ENCODE measurements at regions not wholly inside any gene's neighbourhood (a gene's known extent, or its start where the extent isn't known, plus 50 kb on each side); places are given as distances from the start of the nearest gene placed in this dataset.

GRCh38 chr18:45286431-45286830 lies 328.8 kb upstream of the SLC14A2 start:
- DNase-seq (no peak), ATAC-seq (ENCODE audit: low read depth in 2 of 2) (no peak)
- no peak overlapping the region for H3K27ac Mint-ChIP-seq
- no peaks in the 10 kb centered on the region for H3K36me3 Mint-ChIP-seq
- peaks cover 0 to 6% (median 4%) of the 10 kb centered on the region in 3 donors for H3K4me1 Mint-ChIP-seq
- no peak overlapping the region for H3K4me3 Mint-ChIP-seq
- H3K9me3 Mint-ChIP-seq = no peaks in the 10 kb centered on the region
- H3K27me3 Mint-ChIP-seq = peaks cover 7 to 15% (median 10%) of the 10 kb centered on the region in 3 donors

DNA sequence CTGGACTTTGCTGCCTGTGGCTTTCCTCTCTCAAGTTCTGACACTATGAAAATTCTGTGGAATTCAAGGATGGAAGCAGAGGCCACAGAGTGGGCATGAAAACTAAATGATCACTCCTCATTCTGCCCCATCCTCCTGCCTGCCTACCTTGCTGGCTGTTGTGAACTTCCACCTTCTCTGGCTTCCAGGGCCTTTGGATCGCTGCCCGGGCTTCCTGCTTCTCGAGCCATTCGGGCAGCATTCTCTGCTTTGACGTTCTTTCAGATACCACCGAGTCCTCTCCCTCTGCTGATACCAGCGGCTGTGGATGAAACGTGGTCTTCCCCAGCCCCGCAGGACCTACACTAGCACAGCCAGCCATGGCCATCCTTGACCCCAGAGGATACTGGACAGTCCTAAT lies 327.7 kb upstream of the SLC14A2 start:
- peaks cover 0 to 6% (median 4%) of the 10 kb centered on the region in 3 donors for H3K4me1 Mint-ChIP-seq
- no peak overlapping the region for H3K4me3 Mint-ChIP-seq
- no peaks in the 10 kb centered on the region for H3K9me3 Mint-ChIP-seq
- H3K36me3 Mint-ChIP-seq = no peaks in the 10 kb centered on the region
- peaks cover 10 to 22% (median 13%) of the 10 kb centered on the region in 3 donors for H3K27me3 Mint-ChIP-seq
- H3K27ac Mint-ChIP-seq = no peak overlapping the region
- no peak for ATAC-seq (ENCODE audit: low read depth in 2 of 2)
- no peak for DNase-seq

- Mint-ChIP-seq H3K4me3 (no peak overlapping the region), H3K9me3 (no peaks in the 10 kb centered on the region), H3K27ac (no peak overlapping the region), H3K4me1 (peaks cover 0 to 6% (median 2%) of the 10 kb centered on the region in 3 donors), H3K27me3 (peaks cover 0 to 24% (median 8%) of the 10 kb centered on the region in 3 donors), H3K36me3 (no peaks in the 10 kb centered on the region)
- ATAC-seq (ENCODE audit: low read depth in 2 of 2) (no peak), DNase-seq (no peak)
Measured at GRCh38 chr18:45290364-45290763, 324.9 kb upstream of the SLC14A2 start.

DNA sequence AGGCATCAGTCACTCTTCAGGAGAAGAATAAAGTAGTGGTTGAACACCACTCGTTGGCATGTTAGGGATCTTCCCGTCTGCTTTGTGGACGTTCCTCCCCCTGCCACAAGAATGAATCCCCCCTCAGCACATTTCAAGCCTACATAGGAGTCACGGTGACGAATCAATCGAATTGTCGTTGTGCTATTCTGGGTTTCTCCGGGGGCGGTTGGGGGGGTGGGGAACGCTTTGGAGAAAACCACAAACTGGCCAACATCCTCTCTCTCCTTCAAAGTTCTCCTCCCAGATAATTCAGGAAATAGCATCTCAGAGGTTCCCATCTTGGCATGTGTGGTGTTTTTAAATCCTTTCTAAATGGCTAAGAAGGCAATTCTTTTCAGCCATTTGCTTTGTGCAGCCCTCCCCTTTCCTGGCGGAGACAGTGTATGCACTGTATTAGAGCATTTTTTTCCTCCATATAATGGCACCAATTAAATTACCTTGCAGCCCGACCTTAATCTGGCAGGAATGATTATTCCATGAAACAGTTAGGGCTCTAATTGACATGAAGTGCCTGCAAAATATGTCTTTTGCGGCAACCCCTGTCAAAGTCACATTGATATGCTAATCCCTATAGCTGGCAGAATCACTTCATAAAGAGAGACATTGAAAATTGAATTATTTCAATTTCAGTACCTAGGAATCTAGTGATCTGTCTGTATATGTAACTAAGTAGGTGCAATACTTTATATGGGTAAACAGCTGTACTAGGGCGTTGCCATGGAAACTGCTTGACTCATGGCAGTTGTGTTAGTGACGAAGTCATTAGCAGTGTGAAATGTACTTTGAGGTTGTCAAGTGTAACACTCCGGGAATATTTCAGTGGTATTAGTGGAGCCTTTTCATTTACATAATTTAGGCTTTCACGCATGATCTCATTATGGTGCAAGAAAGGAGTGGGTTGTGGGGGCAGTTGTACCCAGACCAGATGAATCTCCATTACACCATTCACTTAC lies 323.4 kb upstream of the SLC14A2 start:
- ATAC-seq (ENCODE audit: low read depth in 2 of 2) (no peak), DNase-seq (no peak)
- no peak overlapping the region for H3K4me3 Mint-ChIP-seq
- no peaks in the 10 kb centered on the region for H3K4me1 Mint-ChIP-seq
- no peaks in the 10 kb centered on the region for H3K36me3 Mint-ChIP-seq
- H3K9me3 Mint-ChIP-seq = no peaks in the 10 kb centered on the region
- H3K27ac Mint-ChIP-seq = peak overlapping the region in 1 of 6 donors; percentile 29
- peaks cover 0 to 23% (median 8%) of the 10 kb centered on the region in 3 donors for H3K27me3 Mint-ChIP-seq

- Mint-ChIP-seq H3K9me3 (no peaks in the 10 kb centered on the region), H3K27ac (no peak overlapping the region), H3K4me3 (no peak overlapping the region), H3K4me1 (no peaks in the 10 kb centered on the region), H3K36me3 (no peaks in the 10 kb centered on the region), H3K27me3 (peaks cover 0 to 11% (median 8%) of the 10 kb centered on the region in 3 donors)
- no peak for DNase-seq
- ATAC-seq (ENCODE audit: low read depth in 2 of 2) = no peak
Measured at GRCh38 chr18:45295388-45295787, 319.9 kb upstream of the SLC14A2 start.

GRCh38 chr18:45298986-45299385 lies 316.3 kb upstream of the SLC14A2 start:
- no peaks in the 10 kb centered on the region for H3K9me3 Mint-ChIP-seq
- H3K27me3 Mint-ChIP-seq = peaks cover 0 to 5% (median 0%) of the 10 kb centered on the region in 3 donors
- H3K4me1 Mint-ChIP-seq = no peaks in the 10 kb centered on the region
- DNase-seq = no peak
- no peak overlapping the region for H3K4me3 Mint-ChIP-seq
- no peaks in the 10 kb centered on the region for H3K36me3 Mint-ChIP-seq
- H3K27ac Mint-ChIP-seq = no peak overlapping the region
- ATAC-seq (ENCODE audit: low read depth in 2 of 2) = no peak

GRCh38 chr18:45303026-45303425 lies 312.2 kb upstream of the SLC14A2 start:
- H3K9me3 Mint-ChIP-seq = peaks cover 0 to 2% (median 0%) of the 10 kb centered on the region in 7 donors
- no peaks in the 10 kb centered on the region for H3K36me3 Mint-ChIP-seq
- H3K27ac Mint-ChIP-seq = no peak overlapping the region
- no peaks in the 10 kb centered on the region for H3K4me1 Mint-ChIP-seq
- ATAC-seq (ENCODE audit: low read depth in 2 of 2) (no peak), DNase-seq (no peak)
- H3K4me3 Mint-ChIP-seq = no peak overlapping the region
- peaks cover 0 to 5% (median under 1%) of the 10 kb centered on the region in 3 donors for H3K27me3 Mint-ChIP-seq

GRCh38 chr18:45304558-45304957 lies 310.7 kb upstream of the SLC14A2 start:
- no peak for DNase-seq
- no peak overlapping the region for H3K27ac Mint-ChIP-seq
- ATAC-seq (ENCODE audit: low read depth in 2 of 2) = no peak
- H3K27me3 Mint-ChIP-seq = peaks cover 4 to 14% (median 9%) of the 10 kb centered on the region in 3 donors
- H3K9me3 Mint-ChIP-seq = peaks cover 0 to 2% (median 0%) of the 10 kb centered on the region in 7 donors
- H3K36me3 Mint-ChIP-seq = no peaks in the 10 kb centered on the region
- H3K4me3 Mint-ChIP-seq = no peak overlapping the region
- no peaks in the 10 kb centered on the region for H3K4me1 Mint-ChIP-seq

DNA sequence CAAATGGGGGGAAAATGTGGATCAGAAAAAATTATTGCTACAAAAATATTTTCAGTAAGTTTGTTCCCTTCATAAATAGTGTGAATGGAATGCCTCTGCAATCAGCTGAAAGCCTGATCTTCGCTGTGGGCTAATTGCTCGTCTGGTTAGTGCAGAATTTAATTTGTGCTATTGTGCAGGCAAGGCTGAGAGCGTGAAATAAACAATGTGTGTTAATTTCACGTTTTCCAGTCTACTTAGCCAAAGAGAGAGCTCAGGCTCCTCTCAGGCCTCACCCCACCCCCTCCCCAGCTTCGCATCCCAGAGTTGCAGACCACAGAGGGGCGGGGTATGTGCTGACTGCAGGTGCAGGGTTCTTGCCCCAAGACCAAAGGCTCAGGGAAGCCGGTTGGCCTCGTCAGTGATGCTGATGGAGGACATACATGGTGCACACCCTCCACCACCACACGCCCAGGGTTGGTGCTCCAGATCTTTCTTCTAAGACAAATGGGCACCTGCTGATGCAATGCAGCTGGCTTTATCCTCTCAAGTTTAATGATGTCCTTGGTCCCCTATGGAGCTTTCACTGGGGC lies 302.6 kb upstream of the SLC14A2 start:
- ATAC-seq (ENCODE audit: low read depth in 2 of 2) (no peak), DNase-seq (no peak)
- Mint-ChIP-seq H3K4me1 (no peaks in the 10 kb centered on the region), H3K27ac (no peak overlapping the region), H3K36me3 (no peaks in the 10 kb centered on the region), H3K4me3 (no peak overlapping the region), H3K9me3 (peaks cover 0 to 4% (median 0%) of the 10 kb centered on the region in 7 donors), H3K27me3 (peaks cover 4 to 27% (median 5%) of the 10 kb centered on the region in 3 donors)

GRCh38 chr18:45316127-45316526 lies 299.1 kb upstream of the SLC14A2 start:
- peaks cover 0 to 21% (median 7%) of the 10 kb centered on the region in 3 donors for H3K27me3 Mint-ChIP-seq
- H3K4me1 Mint-ChIP-seq = no peaks in the 10 kb centered on the region
- no peaks in the 10 kb centered on the region for H3K36me3 Mint-ChIP-seq
- DNase-seq (no peak), ATAC-seq (ENCODE audit: low read depth in 2 of 2) (no peak)
- no peak overlapping the region for H3K27ac Mint-ChIP-seq
- H3K9me3 Mint-ChIP-seq = peaks cover 0 to 2% (median 0%) of the 10 kb centered on the region in 7 donors
- H3K4me3 Mint-ChIP-seq = no peak overlapping the region

DNA sequence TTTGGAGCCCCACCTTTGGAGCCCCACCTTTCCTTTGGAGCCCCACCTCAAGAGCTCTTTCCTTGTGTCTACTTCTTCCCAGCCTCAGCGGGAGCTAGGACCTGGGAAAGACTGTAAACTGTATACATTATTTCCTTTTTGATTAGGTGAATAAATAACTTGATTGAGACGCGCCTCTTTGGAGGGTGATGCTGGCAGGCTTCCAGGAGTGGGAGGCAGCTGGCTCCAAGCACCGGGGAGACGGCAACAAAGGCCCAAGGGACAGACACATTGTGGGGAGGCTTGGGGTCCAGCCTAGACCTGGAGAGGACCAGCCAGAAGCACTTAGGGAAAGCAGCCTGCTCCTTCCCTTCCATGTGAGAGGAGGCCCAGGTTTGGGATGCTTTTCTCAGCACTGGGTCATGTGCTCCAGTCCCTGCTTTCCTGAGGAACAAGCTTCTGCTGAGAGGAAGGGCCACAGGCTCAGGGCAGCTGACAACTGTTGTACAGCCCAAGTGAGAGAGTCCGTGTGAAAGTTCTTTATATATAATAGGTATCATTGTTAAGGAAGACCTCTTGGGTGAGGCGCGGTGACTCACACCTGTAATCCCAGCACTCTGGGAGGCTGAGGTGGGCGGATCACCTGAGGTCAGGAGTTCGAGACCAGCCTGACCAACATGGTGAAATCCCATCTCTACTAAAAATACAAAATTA lies 297.2 kb upstream of the SLC14A2 start:
- peaks cover 0 to 2% (median 0%) of the 10 kb centered on the region in 7 donors for H3K9me3 Mint-ChIP-seq

DNA sequence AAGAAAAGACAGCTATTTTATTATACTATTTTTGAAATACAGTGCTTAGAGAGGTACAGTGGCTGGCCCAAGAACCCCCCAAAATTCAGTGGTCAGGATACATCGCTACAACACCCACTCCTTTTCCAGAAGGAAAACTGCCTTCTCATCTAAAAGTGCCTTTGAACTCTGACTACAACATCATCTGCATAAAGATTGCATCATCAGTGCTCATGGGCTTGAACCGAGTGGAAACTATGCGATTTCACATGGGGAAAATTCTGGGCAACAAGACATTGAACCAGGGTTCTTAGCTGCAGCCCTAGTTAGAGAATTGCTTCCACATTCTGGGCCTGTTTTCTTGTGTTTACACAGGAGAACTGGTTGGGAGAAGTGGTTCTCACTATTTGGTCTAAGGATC lies 294.6 kb upstream of the SLC14A2 start:
- no peak overlapping the region for H3K27ac Mint-ChIP-seq
- no peaks in the 10 kb centered on the region for H3K9me3 Mint-ChIP-seq
- peaks cover 0 to 26% (median 16%) of the 10 kb centered on the region in 3 donors for H3K27me3 Mint-ChIP-seq
- DNase-seq (no peak), ATAC-seq (ENCODE audit: low read depth in 2 of 2) (no peak)
- no peak overlapping the region for H3K4me3 Mint-ChIP-seq
- H3K36me3 Mint-ChIP-seq = no peaks in the 10 kb centered on the region
- no peaks in the 10 kb centered on the region for H3K4me1 Mint-ChIP-seq

More for the DNA sequence above, 297.2 kb upstream of the SLC14A2 start:
- Mint-ChIP-seq H3K4me1 (no peaks in the 10 kb centered on the region), H3K27ac (no peak overlapping the region), H3K36me3 (no peaks in the 10 kb centered on the region), H3K4me3 (no peak overlapping the region), H3K27me3 (peaks cover 0 to 31% (median 12%) of the 10 kb centered on the region in 3 donors)
- ATAC-seq (ENCODE audit: low read depth in 2 of 2) = no peak
- DNase-seq = no peak

DNA sequence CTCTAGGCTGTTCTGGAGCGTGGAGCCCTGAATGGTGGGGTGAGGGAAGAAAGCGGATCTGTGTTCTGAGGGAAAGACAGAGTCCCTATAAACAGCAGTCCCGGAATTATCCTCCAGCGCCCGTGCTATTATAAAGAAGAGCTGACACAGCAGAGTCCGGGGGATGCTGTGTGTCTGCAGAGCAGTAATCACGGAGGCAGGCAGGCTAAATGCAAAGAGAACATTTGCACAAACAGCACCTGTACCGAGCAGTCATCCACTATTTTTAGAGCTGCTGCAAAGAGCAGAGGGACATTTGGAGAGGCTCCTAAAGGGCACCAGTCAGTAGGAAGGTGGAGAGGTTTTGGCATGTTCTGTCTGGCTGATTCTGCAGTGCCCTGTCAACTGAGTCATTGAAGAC lies 293.8 kb upstream of the SLC14A2 start:
- H3K4me1 Mint-ChIP-seq = no peaks in the 10 kb centered on the region
- ATAC-seq (ENCODE audit: low read depth in 2 of 2) (no peak), DNase-seq (no peak)
- H3K4me3 Mint-ChIP-seq = no peak overlapping the region
- H3K36me3 Mint-ChIP-seq = no peaks in the 10 kb centered on the region
- H3K27ac Mint-ChIP-seq = peak overlapping the region in 1 of 6 donors; percentile 67
- no peaks in the 10 kb centered on the region for H3K9me3 Mint-ChIP-seq
- peaks cover 8 to 34% (median 23%) of the 10 kb centered on the region in 3 donors for H3K27me3 Mint-ChIP-seq
